ENCODE measurements at regions not wholly inside any gene's neighbourhood (a gene's known extent, or its start where the extent isn't known, plus 50 kb on each side); places are given as distances from the start of the nearest gene placed in this dataset.

DNA sequence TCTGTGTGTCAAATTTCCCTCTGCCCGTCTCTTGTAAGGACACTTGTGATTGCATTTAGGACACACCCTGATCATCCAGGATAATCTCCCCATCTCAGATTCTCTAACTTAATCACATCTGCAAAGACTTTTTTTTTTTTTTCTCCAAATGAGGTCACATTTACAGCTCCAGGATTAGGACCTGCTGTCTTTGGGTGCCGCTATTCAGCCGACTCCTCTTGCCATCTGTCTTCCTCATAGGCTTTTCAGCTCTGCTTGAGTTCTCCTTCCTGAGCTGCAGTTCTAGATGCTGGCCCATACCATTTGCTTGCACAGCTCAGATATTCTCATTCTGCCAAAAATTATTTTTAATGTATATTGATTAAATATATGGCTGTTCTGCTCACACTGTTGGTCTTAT is 94.3 kb upstream of the TLE3 start:
- H3K27me3 Mint-ChIP-seq = no peaks in the 10 kb centered on the region
- H3K4me1 Mint-ChIP-seq = peaks cover 20% of the 10 kb centered on the region
- peaks cover 6% of the 10 kb centered on the region for H3K36me3 Mint-ChIP-seq
- ATAC-seq = no peak
- no peak overlapping the region for H3K4me3 Mint-ChIP-seq
- H3K27ac Mint-ChIP-seq = no peak overlapping the region
- H3K9me3 Mint-ChIP-seq = peaks cover 4% of the 10 kb centered on the region

- ATAC-seq = no peak
- peaks cover 6% of the 10 kb centered on the region for H3K36me3 Mint-ChIP-seq
- no peak overlapping the region for H3K4me3 Mint-ChIP-seq
- H3K27me3 Mint-ChIP-seq = no peaks in the 10 kb centered on the region
- no peak overlapping the region for H3K27ac Mint-ChIP-seq
- peaks cover 4% of the 10 kb centered on the region for H3K9me3 Mint-ChIP-seq
- H3K4me1 Mint-ChIP-seq = peaks cover 17% of the 10 kb centered on the region
These were observed 93.2 kb upstream of the TLE3 start for GRCh38 chr15:70190965-70191364.

DNA sequence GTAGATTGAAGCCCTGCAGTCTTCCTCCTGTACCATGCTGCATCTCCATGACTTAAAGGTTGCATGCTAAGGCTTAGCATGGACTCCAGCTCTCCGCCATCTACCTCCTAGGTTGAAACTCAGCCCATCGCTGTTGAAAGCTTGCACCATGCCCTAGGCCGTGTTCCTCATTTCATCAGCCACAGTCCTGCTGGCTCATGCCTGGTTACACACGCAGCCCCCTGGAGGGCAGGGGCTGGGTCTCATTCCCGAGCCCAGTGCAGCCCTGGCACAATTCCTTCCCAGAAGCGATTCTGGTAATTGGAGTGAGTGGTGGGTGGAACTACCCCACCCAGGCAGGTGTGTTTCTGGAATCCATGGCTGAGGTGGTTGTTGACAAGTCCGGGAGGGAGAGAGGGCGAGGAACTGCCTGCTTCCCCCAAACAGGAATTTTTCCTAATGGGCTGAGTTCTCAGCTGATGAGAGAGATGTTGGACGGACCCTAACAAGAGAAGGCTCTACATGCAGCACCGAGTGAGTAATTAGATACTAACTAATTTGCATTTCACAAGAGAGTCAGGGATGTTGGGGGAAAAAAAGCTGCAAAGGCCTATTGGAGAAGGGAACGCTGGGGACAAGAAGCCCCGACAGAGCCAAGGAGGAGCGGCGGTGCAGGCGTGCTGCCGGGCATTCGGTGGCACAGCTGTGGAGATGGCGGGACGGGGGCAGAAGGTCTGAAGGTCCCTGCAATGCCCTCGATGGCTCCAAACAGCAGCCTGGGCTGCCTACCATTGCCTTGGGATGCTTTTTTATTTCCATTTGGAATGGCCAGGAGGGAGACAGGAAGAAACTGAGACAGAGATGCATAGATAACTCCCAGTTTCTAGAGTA is 92.3 kb upstream of the TLE3 start:
- Mint-ChIP-seq H3K27me3 (no peaks in the 10 kb centered on the region), H3K36me3 (peaks cover 6% of the 10 kb centered on the region), H3K4me1 (peaks cover 11% of the 10 kb centered on the region), H3K4me3 (no peak overlapping the region), H3K27ac (no peak overlapping the region), H3K9me3 (peaks cover 4% of the 10 kb centered on the region)
- no peak for ATAC-seq

DNA sequence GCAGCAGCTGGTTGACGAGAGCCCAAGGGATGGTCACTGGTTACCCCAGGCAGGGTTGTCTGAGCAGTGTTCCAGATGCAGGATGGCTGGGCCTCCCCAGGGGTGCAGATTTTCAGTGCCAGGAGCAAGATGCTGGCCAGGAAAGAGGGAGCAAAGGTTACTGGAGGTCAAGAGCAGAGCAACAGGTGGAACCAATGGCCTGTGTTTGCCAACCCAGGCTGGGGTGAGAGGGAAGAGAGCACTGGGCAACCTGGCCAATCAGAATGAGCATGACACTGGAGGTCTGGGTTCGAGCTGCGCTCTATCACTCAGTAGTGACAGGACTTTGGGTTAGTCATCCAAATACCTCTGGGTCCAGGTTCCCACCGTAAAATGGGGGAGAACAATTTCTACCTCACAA is 90.6 kb upstream of the TLE3 start:
- ATAC-seq = no peak

DNA sequence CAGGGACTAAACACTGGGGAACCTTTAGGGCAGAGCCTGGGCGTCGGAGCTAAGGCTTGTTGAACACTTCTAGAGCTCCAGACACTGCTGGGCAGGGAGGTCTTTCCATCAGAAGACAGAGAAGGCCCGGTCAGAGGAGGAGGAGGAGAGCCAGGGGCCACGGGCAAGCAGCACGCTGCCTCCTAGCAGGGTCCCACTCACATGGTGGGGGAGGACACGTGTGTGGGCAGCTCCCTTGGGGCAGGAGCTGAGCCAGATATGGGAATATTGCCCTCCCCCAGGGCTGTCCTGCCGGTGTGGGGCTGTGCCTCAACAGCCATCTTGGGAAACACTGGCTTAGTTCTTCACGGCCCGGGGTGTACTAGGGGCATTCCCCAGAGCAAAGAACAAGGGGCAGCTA is 89.6 kb upstream of the TLE3 start:
- Mint-ChIP-seq H3K27ac (no peak overlapping the region), H3K9me3 (peaks cover 4% of the 10 kb centered on the region), H3K4me1 (peaks cover 17% of the 10 kb centered on the region), H3K36me3 (peaks cover 6% of the 10 kb centered on the region), H3K27me3 (peaks cover under 1% of the 10 kb centered on the region), H3K4me3 (no peak overlapping the region)
- ATAC-seq = no peak

More for the DNA sequence above, 90.6 kb upstream of the TLE3 start:
- H3K27me3 Mint-ChIP-seq = no peaks in the 10 kb centered on the region
- H3K27ac Mint-ChIP-seq = peak overlapping the region; percentile 17
- H3K9me3 Mint-ChIP-seq = peaks cover 4% of the 10 kb centered on the region
- H3K4me3 Mint-ChIP-seq = no peak overlapping the region
- peaks cover 6% of the 10 kb centered on the region for H3K36me3 Mint-ChIP-seq
- peaks cover 14% of the 10 kb centered on the region for H3K4me1 Mint-ChIP-seq

DNA sequence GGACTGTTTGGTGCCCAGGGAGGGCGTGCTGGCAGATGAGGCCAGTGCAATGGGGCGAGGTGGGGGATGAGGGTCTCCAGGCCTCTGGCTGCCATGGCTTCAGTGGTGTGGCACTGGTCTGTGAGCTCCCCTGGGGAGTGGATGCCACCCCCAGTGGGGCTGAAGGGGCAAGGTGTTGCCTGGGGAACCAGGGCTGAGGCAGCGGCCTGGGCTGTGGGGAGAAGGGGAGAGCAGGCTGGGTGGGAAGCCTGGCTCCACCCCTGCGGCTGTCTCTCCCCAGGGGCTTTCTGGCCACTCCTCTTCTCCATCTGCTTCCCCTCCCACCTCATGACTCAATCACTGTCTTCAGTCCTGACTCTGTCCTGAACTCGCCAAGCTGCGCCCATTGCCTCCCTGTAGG is 88.4 kb upstream of the TLE3 start:
- no peak overlapping the region for H3K27ac Mint-ChIP-seq

GRCh38 chr15:70185251-70185711 is 87.6 kb upstream of the TLE3 start:
- peaks cover 12% of the 10 kb centered on the region for H3K27me3 Mint-ChIP-seq
- H3K9me3 Mint-ChIP-seq = no peaks in the 10 kb centered on the region
- H3K4me3 Mint-ChIP-seq = no peak overlapping the region
- H3K36me3 Mint-ChIP-seq = no peaks in the 10 kb centered on the region
- no peak for ATAC-seq
- H3K4me1 Mint-ChIP-seq = peaks cover 23% of the 10 kb centered on the region
- no peak overlapping the region for H3K27ac Mint-ChIP-seq

More for the DNA sequence above, 88.4 kb upstream of the TLE3 start:
- no peaks in the 10 kb centered on the region for H3K9me3 Mint-ChIP-seq
- peak; percentile 27 for ATAC-seq
- H3K27me3 Mint-ChIP-seq = peaks cover 12% of the 10 kb centered on the region
- no peaks in the 10 kb centered on the region for H3K36me3 Mint-ChIP-seq
- H3K4me1 Mint-ChIP-seq = peaks cover 23% of the 10 kb centered on the region
- H3K4me3 Mint-ChIP-seq = no peak overlapping the region

DNA sequence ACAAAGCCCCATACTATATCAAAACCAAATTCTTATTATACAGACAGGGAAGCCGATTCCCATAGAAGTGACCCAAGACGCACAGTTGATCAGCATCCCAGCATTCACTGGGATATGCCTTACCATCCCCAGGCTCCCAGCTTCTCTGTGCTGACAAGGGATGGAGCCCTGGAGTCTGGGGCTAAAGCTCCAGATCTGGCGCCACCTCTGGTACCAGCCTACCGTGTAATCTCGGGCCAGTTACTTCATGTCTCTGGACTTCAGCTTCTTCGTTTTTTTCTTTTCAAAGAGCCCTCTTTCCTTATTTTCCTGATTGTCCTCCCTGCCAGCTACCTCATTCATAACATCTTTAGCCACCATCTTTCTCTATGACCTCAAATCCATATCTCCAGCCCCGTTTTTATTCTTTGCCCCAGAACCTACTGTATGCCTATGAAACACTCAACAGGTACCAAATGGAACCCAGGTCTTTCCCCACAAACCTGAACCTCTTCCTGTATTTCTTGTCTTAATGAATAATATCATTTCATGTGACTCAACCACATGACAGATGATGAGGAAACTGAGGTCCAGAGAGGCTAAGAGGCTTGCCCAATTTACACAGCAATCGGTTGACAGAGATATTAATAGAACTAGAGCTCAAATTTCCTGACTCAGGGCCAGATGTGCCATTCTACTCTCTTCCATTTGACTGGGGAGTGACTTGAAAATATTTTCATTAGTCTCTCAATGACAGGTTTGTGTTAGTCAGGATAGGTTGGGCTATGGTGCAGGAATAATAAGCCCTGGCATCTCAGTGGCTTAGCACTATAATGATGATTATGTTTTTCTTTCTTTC is 85.4 kb upstream of the TLE3 start:
- no peak for ATAC-seq
- Mint-ChIP-seq H3K36me3 (no peaks in the 10 kb centered on the region), H3K4me1 (peaks cover 23% of the 10 kb centered on the region), H3K27ac (no peak overlapping the region), H3K27me3 (peaks cover 12% of the 10 kb centered on the region), H3K9me3 (no peaks in the 10 kb centered on the region), H3K4me3 (no peak overlapping the region)

DNA sequence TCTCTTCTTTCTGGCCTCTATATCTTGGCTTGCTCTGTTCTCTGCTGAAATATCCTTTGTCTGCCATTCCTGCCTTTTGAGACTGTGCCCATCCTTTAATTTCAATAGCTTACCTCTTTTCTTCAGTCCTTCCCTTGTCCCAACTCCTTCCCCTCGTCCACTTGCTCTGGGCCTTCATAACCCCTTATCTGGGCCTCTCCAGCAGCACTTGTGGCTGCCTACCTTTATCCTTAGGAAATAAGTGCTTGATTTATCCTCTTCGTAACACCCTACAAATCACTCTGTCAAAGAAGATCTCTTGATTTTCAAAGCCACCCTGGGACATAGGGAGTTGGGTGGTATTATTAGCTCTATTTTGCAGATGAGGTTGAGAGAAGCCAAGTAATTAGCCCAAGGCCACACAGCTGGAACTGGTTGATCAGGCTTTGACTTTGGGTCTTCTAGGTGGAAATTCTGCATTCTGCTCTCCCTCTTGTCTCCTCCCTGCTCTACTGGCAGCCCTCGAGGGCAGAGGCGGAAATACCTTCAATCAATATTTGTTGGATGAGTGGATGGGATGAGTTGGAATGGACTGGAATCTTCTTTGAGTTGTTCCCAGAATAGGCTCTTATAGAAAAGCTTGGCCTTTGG is 84.0 kb upstream of the TLE3 start:
- Mint-ChIP-seq H3K27me3 (peaks cover 12% of the 10 kb centered on the region), H3K9me3 (no peaks in the 10 kb centered on the region), H3K36me3 (no peaks in the 10 kb centered on the region), H3K4me3 (no peak overlapping the region), H3K27ac (no peak overlapping the region), H3K4me1 (peaks cover 20% of the 10 kb centered on the region)
- ATAC-seq = no peak

GRCh38 chr15:70180186-70180875 is 82.6 kb upstream of the TLE3 start:
- no peak for ATAC-seq
- peaks cover 16% of the 10 kb centered on the region for H3K4me1 Mint-ChIP-seq
- H3K27ac Mint-ChIP-seq = no peak overlapping the region
- H3K9me3 Mint-ChIP-seq = no peaks in the 10 kb centered on the region
- H3K4me3 Mint-ChIP-seq = no peak overlapping the region
- no peaks in the 10 kb centered on the region for H3K36me3 Mint-ChIP-seq
- H3K27me3 Mint-ChIP-seq = peaks cover 12% of the 10 kb centered on the region

DNA sequence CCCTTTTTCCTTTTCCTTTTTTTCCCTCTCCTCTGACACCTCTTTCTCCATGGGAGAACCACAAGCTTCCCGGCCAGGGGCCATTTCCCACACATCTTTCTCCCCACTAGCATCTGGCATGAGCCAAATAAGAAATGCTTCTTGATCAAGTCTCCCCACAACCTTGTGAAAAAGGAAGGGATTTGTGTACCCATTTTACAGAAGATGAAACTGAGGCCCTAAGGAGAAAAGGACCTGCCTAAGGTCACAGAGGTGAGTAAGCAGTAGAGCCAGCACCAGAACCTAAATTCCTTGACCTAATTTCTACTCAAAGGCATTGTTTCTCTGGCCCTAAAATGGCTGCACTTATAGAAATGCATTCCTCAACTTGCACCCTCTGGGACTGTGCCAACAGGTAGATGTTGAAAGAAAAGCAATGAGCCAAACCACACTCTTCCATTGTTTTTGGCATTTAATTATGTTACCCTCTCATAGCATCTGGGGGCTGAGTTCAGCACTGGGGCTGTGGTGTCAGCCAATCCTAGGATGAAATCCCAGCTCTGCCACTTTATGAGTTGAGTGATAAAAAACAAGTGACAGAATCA is 81.7 kb upstream of the TLE3 start:
- ATAC-seq = no peak
- Mint-ChIP-seq H3K36me3 (no peaks in the 10 kb centered on the region), H3K27me3 (peaks cover 12% of the 10 kb centered on the region), H3K4me3 (no peak overlapping the region), H3K27ac (no peak overlapping the region), H3K4me1 (peaks cover 16% of the 10 kb centered on the region), H3K9me3 (no peaks in the 10 kb centered on the region)

DNA sequence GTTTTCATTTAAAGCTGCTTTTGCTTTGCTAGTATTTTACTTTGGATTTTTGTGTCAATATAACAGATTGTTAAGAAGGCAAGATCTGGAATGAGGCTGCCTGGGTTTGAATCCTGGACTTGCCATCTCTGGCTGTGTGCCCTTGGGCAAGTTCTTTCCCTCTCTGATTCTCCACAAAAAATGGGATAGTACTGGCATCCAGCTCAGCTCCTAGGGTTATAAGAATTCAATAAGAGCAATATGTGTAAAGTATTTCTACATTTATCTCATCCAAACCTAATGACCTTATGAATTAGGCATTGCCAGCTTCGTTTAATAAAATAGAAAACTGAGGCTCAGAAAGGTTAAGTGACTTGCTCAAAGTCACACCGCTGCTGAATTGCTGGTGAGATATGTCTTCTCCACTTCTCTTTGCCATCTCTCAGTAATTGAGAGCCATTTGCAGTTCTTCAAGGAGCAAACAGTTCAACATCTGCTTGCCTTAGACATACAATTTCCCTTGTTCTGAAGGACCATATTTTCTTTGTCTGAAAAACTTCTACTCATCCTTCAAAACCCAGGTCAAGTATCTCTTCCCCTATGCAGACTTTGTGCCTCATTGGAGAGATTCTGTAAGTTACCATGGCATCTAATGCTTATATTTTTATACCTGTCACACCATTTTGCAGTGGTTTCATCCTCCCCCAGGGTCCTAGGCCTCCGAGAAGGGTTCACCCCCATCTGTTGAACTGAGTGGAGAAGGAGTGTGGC is 80.8 kb upstream of the TLE3 start:
- H3K9me3 Mint-ChIP-seq = no peaks in the 10 kb centered on the region
- no peak overlapping the region for H3K27ac Mint-ChIP-seq
- no peak for ATAC-seq
- no peaks in the 10 kb centered on the region for H3K36me3 Mint-ChIP-seq
- H3K4me1 Mint-ChIP-seq = peaks cover 12% of the 10 kb centered on the region
- no peak overlapping the region for H3K4me3 Mint-ChIP-seq
- H3K27me3 Mint-ChIP-seq = peaks cover 12% of the 10 kb centered on the region

DNA sequence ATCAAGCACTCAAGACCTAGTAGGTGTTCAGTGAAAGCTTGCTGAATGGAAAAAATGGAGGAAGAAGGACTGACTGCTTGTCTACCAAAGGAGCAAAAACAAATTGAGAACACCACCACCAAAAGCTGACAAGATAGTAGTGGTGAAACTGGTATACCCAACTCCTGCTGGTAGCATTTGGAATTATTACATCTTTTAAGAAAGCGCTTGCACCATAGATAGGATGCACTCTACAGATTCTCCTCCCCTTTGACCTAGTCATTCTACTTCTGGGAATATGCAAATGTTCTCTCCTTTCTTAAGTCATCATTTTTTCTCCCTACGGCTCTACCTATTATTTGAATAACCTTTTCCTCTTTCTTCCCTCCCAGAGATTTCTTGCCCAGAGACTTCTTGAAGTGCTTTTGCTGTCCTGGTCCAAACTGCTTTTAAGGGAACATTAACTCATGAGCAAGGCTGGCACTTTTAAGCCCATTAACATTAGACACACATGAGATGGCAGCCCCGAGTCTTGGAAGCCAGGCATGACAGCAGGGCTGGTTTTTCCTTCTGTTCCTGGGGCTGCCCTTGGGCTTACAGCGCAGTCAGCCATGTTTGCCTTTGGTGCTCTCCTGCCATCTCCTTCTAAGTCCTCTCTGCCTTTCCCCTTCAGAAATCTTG is 75.0 kb upstream of the TLE3 start:
- ATAC-seq = no peak
- Mint-ChIP-seq H3K4me1 (no peaks in the 10 kb centered on the region), H3K9me3 (no peaks in the 10 kb centered on the region), H3K27ac (no peak overlapping the region), H3K4me3 (no peak overlapping the region), H3K36me3 (no peaks in the 10 kb centered on the region), H3K27me3 (no peaks in the 10 kb centered on the region)

DNA sequence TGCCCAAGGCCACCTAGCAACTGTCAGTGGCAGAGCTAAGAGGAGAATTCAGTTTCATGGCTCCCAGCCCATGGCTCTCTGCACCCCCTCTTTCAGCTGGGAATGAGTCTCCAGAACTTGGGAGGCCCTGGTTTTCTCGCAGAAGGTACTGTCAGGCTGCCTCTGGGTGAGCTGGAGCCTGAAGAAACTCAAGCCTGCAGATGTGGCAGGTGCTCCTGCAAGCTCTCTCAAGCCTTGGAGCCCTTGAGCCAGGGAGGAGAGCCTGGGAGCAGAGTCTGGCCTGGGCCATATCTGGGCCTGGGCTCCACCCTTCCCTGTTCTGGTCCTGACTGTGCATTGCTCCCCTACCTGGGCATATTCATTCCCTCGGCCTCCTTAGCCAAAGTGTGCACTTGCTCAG is 74.4 kb upstream of the TLE3 start:
- Mint-ChIP-seq H3K4me3 (no peak overlapping the region), H3K9me3 (no peaks in the 10 kb centered on the region), H3K27me3 (no peaks in the 10 kb centered on the region), H3K36me3 (no peaks in the 10 kb centered on the region), H3K27ac (no peak overlapping the region), H3K4me1 (no peaks in the 10 kb centered on the region)
- peak; percentile 8 for ATAC-seq
